Keratinocyte (primary cell): ENCODE measurements at regions not wholly inside any gene's neighbourhood (a gene's known extent, or its start where the extent isn't known, plus 50 kb on each side); places are given as distances from the start of the nearest gene placed in this dataset.
A peak's percentile ranks its signal among the peaks of the same experiment; 100 is the strongest.

Experiments
- DNase-seq: peaks from one replicate; pipeline ENCODE4 v3.0.0-alpha.2; 2011; ENCODE audit warnings: low read depth, missing footprints, low spot score
- FAIRE-seq: peaks from 2 replicates; lab custom pipeline; 2011; peaks lifted over from hg19 to GRCh38; lab: Jason Lieb, UNC
- H2AFZ ChIP-seq: 2 replicates; pipeline ENCODE4 v1.6.0; 2012; ENCODE audit warnings: low read length, control low read depth, inconsistent platforms; ENCODE audit not compliant: control insufficient read depth
- H3K27ac ChIP-seq: 2 replicates; pipeline ENCODE4 v1.5.1; 2011; ENCODE audit warnings: low read length; ENCODE audit not compliant: control insufficient read depth, insufficient read depth
- H3K27me3 ChIP-seq: 3 replicates; pipeline ENCODE4 v1.6.0; 2011; ENCODE audit warnings: low read length; ENCODE audit not compliant: control insufficient read depth, insufficient read depth; ENCODE audit errors: extremely low read depth
- H3K36me3 ChIP-seq, 2 experiments: 2 replicates in 1 of 2; 3 replicates in 1 of 2; pipeline ENCODE4 v1.5.1; 2011; ENCODE audit warnings: low read length in 2 of 2, mild to moderate bottlenecking in 1 of 2; ENCODE audit not compliant: control insufficient read depth in 2 of 2, insufficient read depth in 2 of 2; ENCODE audit errors: extremely low read depth in 1 of 2
- H3K4me1 ChIP-seq: 3 replicates; pipeline ENCODE4 v1.5.1; 2011; ENCODE audit warnings: low read length; ENCODE audit not compliant: control insufficient read depth, insufficient read depth; ENCODE audit errors: extremely low read depth
- H3K4me2 ChIP-seq: 3 replicates; pipeline ENCODE4 v1.6.0; 2011; ENCODE audit warnings: low read depth, low read length; ENCODE audit not compliant: control insufficient read depth, insufficient read depth; ENCODE audit errors: extremely low read depth
- H3K4me3 ChIP-seq, 3 experiments: fragments of 200-600 bp in 1 of 3; sonication (generic) in 1 of 3; 2 replicates in 2 of 3; 3 replicates in 1 of 3; pipeline ENCODE4 v1.5.1; 2011 to 2016; ENCODE audit warnings: low read length in 3 of 3, mild to moderate bottlenecking in 3 of 3, control low read depth in 2 of 3, inconsistent platforms in 1 of 3, low read depth in 1 of 3, mixed read lengths in 1 of 3, mixed run types in 1 of 3, moderate library complexity in 1 of 3; ENCODE audit not compliant: control insufficient read depth in 2 of 3, insufficient read depth in 2 of 3; ENCODE audit errors: extremely low read depth in 1 of 3
- H3K79me2 ChIP-seq: 2 replicates; pipeline ENCODE4 v1.6.0; 2012; ENCODE audit warnings: low read length; ENCODE audit not compliant: control insufficient read depth, insufficient read depth
- H3K9ac ChIP-seq: 3 replicates; pipeline ENCODE4 v1.6.0; 2011; ENCODE audit warnings: low read length; ENCODE audit not compliant: control insufficient read depth, insufficient read depth; ENCODE audit errors: extremely low read depth
- H3K9me1 ChIP-seq: 3 replicates; pipeline ENCODE4 v1.6.0; 2011; ENCODE audit warnings: low read length; ENCODE audit not compliant: control insufficient read depth, insufficient read depth; ENCODE audit errors: extremely low read depth
- H3K9me3 ChIP-seq: 2 replicates; pipeline ENCODE4 v1.5.1; 2012; ENCODE audit warnings: low read depth, low read length; ENCODE audit not compliant: control insufficient read depth
- H4K20me1 ChIP-seq: 3 replicates; pipeline ENCODE4 v1.6.0; 2011; ENCODE audit warnings: low read length; ENCODE audit not compliant: control insufficient read depth, insufficient read depth; ENCODE audit errors: extremely low read depth
- CTCF ChIP-seq, 3 experiments: IDR thresholded peaks in 1 of 3; conservative IDR thresholded peaks in 1 of 3; optimal IDR thresholded peaks in 1 of 3; 2 replicates in 2 of 3; 3 replicates in 1 of 3; pipeline versions ENCODE3 to v1.5.1; 2011; ENCODE audit warnings: low read length in 3 of 3, mild to moderate bottlenecking in 3 of 3, moderate library complexity in 2 of 3, control low read depth in 1 of 3, inconsistent platforms in 1 of 3; ENCODE audit not compliant: insufficient read depth in 2 of 3; ENCODE audit errors: extremely low read depth in 1 of 3
- EZH2 ChIP-seq: IDR thresholded peaks from one replicate; pipeline ENCODE4 v1.6.1; 2012; ENCODE audit warnings: inconsistent platforms, mild to moderate bottlenecking, low read length, moderate library complexity
- dilution Hi-C: fragments of 300-500 bp; cut with MboI; formaldehyde crosslinking; loops from one replicate; pipeline ENCODE4 v1.7.0; 2020; ENCODE audit warnings: low sequenced_read_pairs; ENCODE audit not compliant: extremely low pct_ligation_motif_present

- Histone ChIP-seq H3K4me2 (no peak overlapping the region), H3K9me3 (no peaks in the 10 kb centered on the region), H3K27me3 (no peaks in the 10 kb centered on the region), H4K20me1 (no peaks in the 10 kb centered on the region), H3K9me1 (no peaks in the 10 kb centered on the region), H3K4me1 (peaks cover 11% of the 10 kb centered on the region), H3K79me2 (no peaks in the 10 kb centered on the region), H3K9ac (no peak overlapping the region), H3K27ac (no peak overlapping the region), H2AFZ (no peak overlapping the region), H3K36me3 (no peaks in the 10 kb centered on the region), H3K4me3 (no peak overlapping the region)
- dilution Hi-C loops: no loop called here
- TF ChIP-seq CTCF (optimal IDR thresholded peaks at IDR 0.05 in 1 of 3, IDR thresholded peaks at IDR 0.05 in 1 of 3, conservative IDR thresholded peaks at IDR 0.05 in 1 of 3; ENCODE audit: extremely low read depth in 1 of 3, insufficient read depth in 2 of 3, low read length in 3 of 3): no peak
- DNase-seq: no peak
- no peak for FAIRE-seq
These were observed 1010.0 kb upstream of the CADM2 start for GRCh38 chr3:83948771-83949170.

GRCh38 chr3:83953417-83954089 is 1005.2 kb upstream of the CADM2 start:
- dilution Hi-C loops: no loop called here
- peak overlapping the region; percentile 84 for H2AFZ ChIP-seq
- TF ChIP-seq CTCF (optimal IDR thresholded peaks at IDR 0.05 in 1 of 3, IDR thresholded peaks at IDR 0.05 in 1 of 3, conservative IDR thresholded peaks at IDR 0.05 in 1 of 3; ENCODE audit: extremely low read depth in 1 of 3, insufficient read depth in 2 of 3, low read length in 3 of 3): no peak
- TF ChIP-seq EZH2: no peak
- H3K4me2 ChIP-seq: peak overlapping the region; percentile 38
- no peaks in the 10 kb centered on the region for H3K9me1 ChIP-seq
- H3K36me3 ChIP-seq: no peaks in the 10 kb centered on the region
- no peak overlapping the region for H3K9ac ChIP-seq
- peaks cover 8% of the 10 kb centered on the region for H3K4me1 ChIP-seq
- peak overlapping the region; percentile 68 for H3K27ac ChIP-seq
- DNase-seq (no peak), FAIRE-seq (peak; percentile 34)
- no peaks in the 10 kb centered on the region for H3K27me3 ChIP-seq
- H4K20me1 ChIP-seq: no peaks in the 10 kb centered on the region
- H3K4me3 ChIP-seq: no peak overlapping the region
- no peaks in the 10 kb centered on the region for H3K79me2 ChIP-seq
- no peaks in the 10 kb centered on the region for H3K9me3 ChIP-seq
